Mesendoderm (in vitro differentiated cells): ENCODE measurements at regions not wholly inside any gene's neighbourhood (a gene's known extent, or its start where the extent isn't known, plus 50 kb on each side); places are given as distances from the start of the nearest gene placed in this dataset.
A peak's percentile ranks its signal among the peaks of the same experiment; 100 is the strongest.

Experiments used
- DNase-seq: peaks from one replicate; pipeline ENCODE4 v3.0.0; 2013
- H2AK5ac ChIP-seq: 2 replicates; pipeline ENCODE4 v1.6.1; 2013; ENCODE audit warnings: low read length, inconsistent platforms
- H2BK120ac ChIP-seq: 2 replicates; pipeline ENCODE4 v1.6.1; 2013; ENCODE audit warnings: low read depth, mild to moderate bottlenecking, low read length, moderate library complexity, mixed read lengths
- H2BK15ac ChIP-seq: replicated peaks from 2 replicates; pipeline ENCODE4 v1.6.1; 2013; ENCODE audit warnings: low read depth, mild to moderate bottlenecking, moderate library complexity
- H2BK5ac ChIP-seq: 2 replicates; pipeline ENCODE4 v1.6.1; 2013; ENCODE audit warnings: low read length, inconsistent platforms
- H3K18ac ChIP-seq: 2 replicates; pipeline ENCODE4 v1.6.1; 2013; ENCODE audit warnings: mild to moderate bottlenecking, low read length, mixed read lengths
- H3K23ac ChIP-seq: one replicate; pipeline ENCODE4 v1.6.1; 2013; ENCODE audit warnings: low read length
- H3K27ac ChIP-seq: 2 replicates; pipeline ENCODE4 v1.5.1; 2013; ENCODE audit warnings: low read depth, mild to moderate bottlenecking, inconsistent platforms, low read length, moderate library complexity
- H3K27me3 ChIP-seq: 2 replicates; pipeline ENCODE4 v1.6.1; 2013; ENCODE audit warnings: low read length, control low read depth, mild to moderate bottlenecking, inconsistent platforms; ENCODE audit not compliant: insufficient read depth, poor library complexity
- H3K36me3 ChIP-seq: 2 replicates; pipeline ENCODE4 v1.6.1; 2013; ENCODE audit warnings: low read length, inconsistent platforms; ENCODE audit not compliant: control insufficient read depth, insufficient read depth
- H3K4ac ChIP-seq: one replicate; pipeline ENCODE4 v1.6.1; 2013; ENCODE audit warnings: low read depth, mild to moderate bottlenecking, low read length, moderate library complexity
- H3K4me1 ChIP-seq: 2 replicates; pipeline ENCODE4 v1.6.1; 2013; ENCODE audit warnings: low read depth, low read length, inconsistent platforms; ENCODE audit not compliant: control insufficient read depth
- H3K4me2 ChIP-seq: 2 replicates; pipeline ENCODE4 v1.6.1; 2013; ENCODE audit warnings: low read length
- H3K4me3 ChIP-seq: 2 replicates; pipeline ENCODE4 v1.5.1; 2013; ENCODE audit warnings: mild to moderate bottlenecking, low read length
- H3K56ac ChIP-seq: one replicate; pipeline ENCODE4 v1.6.1; 2013; ENCODE audit warnings: low read length
- H3K79me1 ChIP-seq: 2 replicates; pipeline ENCODE4 v1.6.1; 2013; ENCODE audit warnings: low read length, inconsistent platforms
- H3K79me2 ChIP-seq: 2 replicates; pipeline ENCODE4 v1.6.1; 2013; ENCODE audit warnings: mild to moderate bottlenecking, low read length; ENCODE audit not compliant: control insufficient read depth, insufficient read depth
- H3K9ac ChIP-seq: 2 replicates; pipeline ENCODE4 v1.6.1; 2013; ENCODE audit warnings: low read length, inconsistent platforms
- H4K5ac ChIP-seq: one replicate; pipeline ENCODE4 v1.6.1; 2013; ENCODE audit warnings: low read length
- H4K8ac ChIP-seq: one replicate; pipeline ENCODE4 v1.6.1; 2013; ENCODE audit warnings: low read depth, mild to moderate bottlenecking, control low read depth, low read length, moderate library complexity
- WGBS: extraction: QIAGEN DNeasy Blood & Tissue Kit; methylation state at CpG from one replicate; pipeline ENCODE4 v1.1.7; 2013; ENCODE audit warnings: low lambda C conversion rate, missing lambda C conversion rate; ENCODE audit not compliant: insufficient coverage; ENCODE audit errors: extremely low coverage; 5-methylcytosine and 5-hydroxymethylcytosine counted together

DNA sequence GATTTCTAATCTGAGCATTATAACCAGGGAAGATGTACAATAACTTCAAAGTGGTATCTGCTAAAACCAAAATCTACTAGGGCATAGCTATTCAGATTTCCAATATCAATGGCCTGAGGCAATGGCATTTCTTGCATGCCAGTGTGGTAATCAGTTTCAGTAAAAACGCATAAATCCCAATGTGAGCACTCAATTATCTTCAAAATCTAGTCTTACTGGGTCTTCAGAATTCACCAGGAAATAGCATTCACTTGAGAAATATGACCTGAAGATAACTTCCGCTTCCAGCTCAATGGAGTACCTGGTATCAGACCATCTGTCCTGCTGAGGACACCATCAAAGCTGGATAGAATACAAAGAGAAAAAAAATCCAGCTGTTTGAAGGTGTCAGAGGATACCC lies 72.4 kb downstream of the TRIL start:
- Histone ChIP-seq H3K4ac (no peak overlapping the region), H2BK15ac (no peak overlapping the region), H3K27me3 (no peaks in the 10 kb centered on the region), H3K4me3 (no peak overlapping the region), H2BK5ac (no peak overlapping the region), H3K27ac (no peak overlapping the region), H2AK5ac (no peak overlapping the region), H3K18ac (no peak overlapping the region), H3K23ac (no peak overlapping the region), H3K79me2 (no peaks in the 10 kb centered on the region), H3K36me3 (no peaks in the 10 kb centered on the region), H3K4me1 (peaks cover 4% of the 10 kb centered on the region), H3K56ac (no peak overlapping the region), H2BK120ac (no peak overlapping the region), H4K5ac (no peak overlapping the region), H3K79me1 (no peaks in the 10 kb centered on the region), H4K8ac (peak overlapping the region; percentile 56), H3K9ac (no peak overlapping the region), H3K4me2 (no peak overlapping the region)
- peak; percentile 67 for DNase-seq
- WGBS: no CpG with 5 or more reads among the region's 2 CpGs

DNA sequence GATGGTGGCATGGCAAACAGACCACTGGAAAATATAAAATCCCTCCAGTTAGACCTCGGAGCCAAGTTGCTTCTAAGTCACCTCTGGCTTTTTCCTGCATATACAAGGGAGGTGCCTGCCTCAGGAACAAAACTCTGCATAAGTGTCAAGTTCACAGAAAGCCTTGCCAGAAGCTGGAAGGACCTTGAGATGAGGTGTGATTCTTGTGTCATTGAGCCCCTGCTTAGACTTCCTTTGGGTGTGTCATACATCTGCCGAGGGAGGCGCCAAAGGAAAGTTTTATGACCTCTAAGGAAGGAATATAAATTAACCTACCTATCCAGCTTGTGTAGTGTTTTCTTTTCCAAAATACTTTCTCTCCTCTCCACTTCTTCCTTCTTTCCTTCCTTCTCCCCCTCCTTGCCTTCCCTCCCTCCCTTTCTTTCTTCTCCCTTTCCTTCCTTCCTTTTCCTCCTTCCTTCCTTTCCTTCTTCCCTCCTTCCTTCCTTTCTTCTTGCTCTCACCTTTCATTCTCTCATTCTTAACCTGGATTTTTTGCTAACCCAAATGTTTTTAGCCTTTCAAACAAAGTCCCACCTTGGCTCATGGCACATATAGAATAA lies 75.2 kb downstream of the TRIL start:
- Histone ChIP-seq H4K5ac (no peak overlapping the region), H3K27ac (no peak overlapping the region), H3K4me2 (no peak overlapping the region), H3K23ac (no peak overlapping the region), H2BK5ac (no peak overlapping the region), H3K9ac (no peak overlapping the region), H4K8ac (no peak overlapping the region), H3K79me1 (no peaks in the 10 kb centered on the region), H3K56ac (no peak overlapping the region), H2AK5ac (no peak overlapping the region), H3K4ac (no peak overlapping the region), H2BK120ac (no peak overlapping the region), H3K27me3 (no peaks in the 10 kb centered on the region), H3K4me1 (peaks cover 4% of the 10 kb centered on the region), H3K36me3 (no peaks in the 10 kb centered on the region), H3K79me2 (no peaks in the 10 kb centered on the region), H3K4me3 (no peak overlapping the region), H2BK15ac (no peak overlapping the region), H3K18ac (no peak overlapping the region)
- no CpG with 5 or more reads among the region's 3 CpGs for WGBS
- no peak for DNase-seq

DNA sequence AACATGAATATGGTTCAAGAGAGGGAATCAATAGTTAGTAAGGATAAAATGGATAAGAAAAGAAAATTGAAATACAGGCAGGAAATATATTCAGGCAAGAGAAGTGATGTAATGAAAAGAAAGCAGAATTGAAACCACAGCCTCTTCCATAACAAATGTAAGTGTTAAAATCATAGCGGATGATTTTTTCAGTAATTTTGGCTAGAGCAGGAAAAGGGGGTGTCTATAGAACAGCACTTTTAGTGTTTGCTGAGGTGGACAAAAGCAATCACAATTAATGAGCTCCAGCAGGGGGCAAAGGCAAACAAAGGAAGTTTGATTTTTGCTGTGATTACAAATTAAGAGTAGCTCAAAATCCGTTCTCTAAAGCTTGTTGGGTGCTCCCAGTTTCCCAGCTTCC lies 79.0 kb downstream of the TRIL start:
- H2BK120ac ChIP-seq: no peak overlapping the region
- no peak overlapping the region for H4K5ac ChIP-seq
- H3K27ac ChIP-seq: no peak overlapping the region
- H3K79me2 ChIP-seq: no peaks in the 10 kb centered on the region
- DNase-seq: no peak
- no peak overlapping the region for H2BK5ac ChIP-seq
- H2BK15ac ChIP-seq: no peak overlapping the region
- H3K23ac ChIP-seq: no peak overlapping the region
- no peak overlapping the region for H4K8ac ChIP-seq
- no CpG with 5 or more reads among the region's 2 CpGs for WGBS
- H3K4me3 ChIP-seq: no peak overlapping the region
- no peaks in the 10 kb centered on the region for H3K27me3 ChIP-seq
- H3K4me1 ChIP-seq: no peaks in the 10 kb centered on the region
- H2AK5ac ChIP-seq: no peak overlapping the region
- H3K36me3 ChIP-seq: no peaks in the 10 kb centered on the region
- no peak overlapping the region for H3K18ac ChIP-seq
- H3K79me1 ChIP-seq: no peaks in the 10 kb centered on the region
- no peak overlapping the region for H3K9ac ChIP-seq
- no peak overlapping the region for H3K4me2 ChIP-seq
- no peak overlapping the region for H3K56ac ChIP-seq
- H3K4ac ChIP-seq: no peak overlapping the region

DNA sequence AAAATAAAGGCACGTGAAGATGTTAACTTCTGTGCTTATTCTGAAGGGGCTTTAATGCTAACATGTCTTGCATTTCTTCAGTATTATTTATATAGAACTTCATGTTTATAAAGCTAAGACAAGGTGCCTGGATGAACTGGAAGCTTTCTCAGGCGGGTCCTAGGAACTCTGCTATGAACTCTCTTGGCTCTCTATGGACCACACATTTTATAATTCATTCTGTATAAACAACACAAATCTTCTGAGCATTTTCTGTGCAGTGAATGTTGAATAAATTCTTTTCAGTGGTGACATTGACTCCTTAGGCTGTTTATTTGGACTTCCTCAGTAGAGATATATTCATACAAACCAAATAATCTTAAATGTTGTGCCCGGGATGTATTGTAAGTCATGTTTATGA lies 79.6 kb downstream of the TRIL start:
- Histone ChIP-seq H3K4me3 (no peak overlapping the region), H3K27me3 (no peaks in the 10 kb centered on the region), H3K18ac (no peak overlapping the region), H3K4ac (no peak overlapping the region), H3K4me1 (no peaks in the 10 kb centered on the region), H3K4me2 (no peak overlapping the region), H3K9ac (no peak overlapping the region), H2AK5ac (no peak overlapping the region), H2BK5ac (no peak overlapping the region), H2BK15ac (no peak overlapping the region), H3K23ac (no peak overlapping the region), H3K56ac (no peak overlapping the region), H3K27ac (no peak overlapping the region), H3K36me3 (no peaks in the 10 kb centered on the region), H3K79me1 (no peaks in the 10 kb centered on the region), H2BK120ac (no peak overlapping the region), H4K8ac (no peak overlapping the region), H4K5ac (no peak overlapping the region), H3K79me2 (no peaks in the 10 kb centered on the region)
- no CpG with 5 or more reads among the region's 3 CpGs for WGBS
- no peak for DNase-seq
